B cell (primary cell): ENCODE measurements at regions not wholly inside any gene's neighbourhood (a gene's known extent, or its start where the extent isn't known, plus 50 kb on each side); places are given as distances from the start of the nearest gene placed in this dataset.

Source experiments
- EZH2 ChIP-seq: IDR thresholded peaks from 2 replicates; pipeline ENCODE4 v1.6.1; 2012; ENCODE audit warnings: borderline replicate concordance, low read depth, mild to moderate bottlenecking, moderate library complexity, low read length; ENCODE audit not compliant: insufficient read depth, poor library complexity, severe bottlenecking
- TF ChIP-seq, protein P1 (sequence below): fragments of 200-600 bp; IDR thresholded peaks from one replicate; pipeline ENCODE4 v1.8.0; 2022; ENCODE audit warnings: antibody characterized with exemption, mild to moderate bottlenecking

DNA sequence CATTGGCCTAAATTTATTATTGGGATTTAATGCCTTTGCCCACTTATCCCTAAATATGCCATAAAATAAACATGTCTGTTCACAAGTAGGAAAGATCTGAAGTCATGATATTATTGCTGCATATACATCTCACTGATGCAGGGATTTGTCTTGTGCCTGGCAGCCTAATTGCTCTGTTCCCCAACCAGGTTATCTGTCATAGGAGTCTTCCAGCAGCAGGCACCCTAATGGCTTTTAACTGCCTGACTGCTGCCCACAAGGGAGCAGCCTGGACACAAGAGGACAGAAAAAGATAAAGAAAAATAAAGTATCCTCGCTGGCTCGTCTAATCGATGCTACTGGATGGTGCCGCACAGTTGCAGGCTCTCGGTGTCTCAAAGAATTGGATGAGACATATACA is 337.6 kb upstream of the FAR2 start:
- TF ChIP-seq, protein P1, sequence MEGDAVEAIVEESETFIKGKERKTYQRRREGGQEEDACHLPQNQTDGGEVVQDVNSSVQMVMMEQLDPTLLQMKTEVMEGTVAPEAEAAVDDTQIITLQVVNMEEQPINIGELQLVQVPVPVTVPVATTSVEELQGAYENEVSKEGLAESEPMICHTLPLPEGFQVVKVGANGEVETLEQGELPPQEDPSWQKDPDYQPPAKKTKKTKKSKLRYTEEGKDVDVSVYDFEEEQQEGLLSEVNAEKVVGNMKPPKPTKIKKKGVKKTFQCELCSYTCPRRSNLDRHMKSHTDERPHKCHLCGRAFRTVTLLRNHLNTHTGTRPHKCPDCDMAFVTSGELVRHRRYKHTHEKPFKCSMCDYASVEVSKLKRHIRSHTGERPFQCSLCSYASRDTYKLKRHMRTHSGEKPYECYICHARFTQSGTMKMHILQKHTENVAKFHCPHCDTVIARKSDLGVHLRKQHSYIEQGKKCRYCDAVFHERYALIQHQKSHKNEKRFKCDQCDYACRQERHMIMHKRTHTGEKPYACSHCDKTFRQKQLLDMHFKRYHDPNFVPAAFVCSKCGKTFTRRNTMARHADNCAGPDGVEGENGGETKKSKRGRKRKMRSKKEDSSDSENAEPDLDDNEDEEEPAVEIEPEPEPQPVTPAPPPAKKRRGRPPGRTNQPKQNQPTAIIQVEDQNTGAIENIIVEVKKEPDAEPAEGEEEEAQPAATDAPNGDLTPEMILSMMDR: no peak
- TF ChIP-seq EZH2: no peak
